NCI-H1436 treated with DMSO at 0.1 percent for 48 hours (cell line): ENCODE measurements at regions not wholly inside any gene's neighbourhood (a gene's known extent, or its start where the extent isn't known, plus 50 kb on each side); places are given as distances from the start of the nearest gene placed in this dataset.
"Not testable (repeated sequence)": the region's sequence is repeated elsewhere in the genome, so short reads cannot be mapped to it uniquely, and the experiment has no call there.

ENCODE experiments used
- DNase-seq: peaks from one replicate; lab custom pipeline; 2025; lab: John Stamatoyannopoulos, UW

DNA sequence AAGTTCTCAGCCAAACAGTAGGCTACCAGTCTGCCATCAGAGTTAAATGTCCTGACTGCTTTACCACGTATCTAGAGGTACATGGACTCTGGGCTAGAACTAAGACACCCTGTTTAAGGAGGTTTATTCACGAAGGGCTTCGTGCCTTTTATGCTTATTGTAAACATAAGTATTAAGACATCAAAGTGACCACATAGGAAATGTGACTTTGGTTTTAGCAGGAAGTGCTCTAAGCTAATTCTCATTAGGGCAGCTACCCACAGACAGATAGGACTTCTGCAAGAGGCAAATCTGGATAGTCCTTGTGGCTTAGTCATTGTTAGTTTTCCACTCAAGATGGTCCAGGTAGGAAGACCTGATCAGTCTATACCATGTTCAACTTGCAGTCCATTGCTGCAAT is 233.3 kb upstream of the MGAT5 start:
- no peak for DNase-seq

DNA sequence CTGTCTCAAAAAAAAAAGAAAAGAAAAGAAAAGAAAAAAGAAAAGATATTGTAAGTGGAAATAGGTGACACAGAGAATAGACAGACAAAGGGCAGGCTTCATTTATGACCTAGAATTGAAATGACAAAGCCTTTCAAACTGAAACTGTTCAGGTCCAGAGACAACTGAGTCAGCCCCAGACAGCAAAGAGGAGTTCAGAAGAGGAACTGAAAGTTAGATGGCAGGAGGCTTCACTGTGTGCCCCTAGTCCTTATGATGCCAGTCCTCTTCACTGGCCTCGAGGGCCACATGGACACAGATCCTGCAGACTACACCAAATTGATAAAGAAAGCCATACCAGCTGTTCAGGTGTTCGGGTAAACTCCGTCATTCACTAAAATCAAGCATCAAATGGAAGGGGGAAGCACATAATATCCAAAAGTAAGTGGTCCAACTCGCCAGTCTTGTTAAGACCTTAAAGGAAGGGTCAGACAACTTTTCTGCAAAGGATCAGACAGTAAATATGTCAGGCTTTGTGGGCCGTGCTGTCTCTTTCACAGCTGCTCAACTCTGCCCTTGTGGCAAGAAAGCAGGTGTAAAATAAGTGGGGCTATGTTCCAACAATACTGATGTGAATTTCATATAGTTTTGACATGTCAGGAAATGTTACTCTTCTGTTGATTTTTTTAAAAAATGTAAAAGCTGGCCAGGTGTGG is 231.9 kb upstream of the MGAT5 start:
- no peak for DNase-seq

DNA sequence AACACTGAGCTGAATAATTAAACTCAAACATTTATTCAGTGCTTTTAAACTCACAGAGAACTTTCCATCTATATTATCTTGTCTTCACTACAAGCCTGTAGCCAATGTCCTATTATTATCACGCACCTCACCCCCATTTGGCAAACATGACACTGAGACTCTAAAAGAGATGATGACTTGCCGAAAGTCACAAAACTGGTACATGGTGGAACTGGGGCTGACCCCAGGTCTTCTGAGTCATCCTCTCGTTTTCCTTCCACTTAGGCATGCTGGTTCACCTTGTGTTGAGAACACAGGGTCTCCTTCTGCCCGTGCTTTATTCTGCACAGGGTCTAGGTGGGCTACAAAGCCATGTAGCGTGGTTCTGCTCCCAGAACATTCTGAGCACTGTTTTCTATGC is 230.0 kb upstream of the MGAT5 start:
- no peak for DNase-seq

DNA sequence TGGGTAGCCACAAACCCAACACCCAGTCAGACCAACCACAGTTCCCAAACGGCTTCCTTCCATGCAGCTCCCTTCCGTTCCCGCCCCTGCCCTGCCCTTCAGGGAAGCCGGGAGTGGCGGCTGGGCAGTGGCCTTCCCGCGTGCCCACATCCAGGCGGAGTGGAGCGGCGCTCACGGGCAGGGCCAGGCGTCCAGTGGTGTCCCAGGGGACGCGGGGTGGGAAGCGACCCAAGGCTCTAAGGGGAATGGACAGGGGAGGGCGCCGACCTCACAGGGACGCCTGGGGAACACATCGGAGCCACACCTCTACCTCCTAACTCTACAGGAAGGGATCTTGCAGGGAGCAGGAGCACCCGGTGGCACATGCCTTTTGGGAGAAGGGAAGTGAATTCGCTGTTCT is 225.9 kb upstream of the MGAT5 start:
- no peak for DNase-seq

DNA sequence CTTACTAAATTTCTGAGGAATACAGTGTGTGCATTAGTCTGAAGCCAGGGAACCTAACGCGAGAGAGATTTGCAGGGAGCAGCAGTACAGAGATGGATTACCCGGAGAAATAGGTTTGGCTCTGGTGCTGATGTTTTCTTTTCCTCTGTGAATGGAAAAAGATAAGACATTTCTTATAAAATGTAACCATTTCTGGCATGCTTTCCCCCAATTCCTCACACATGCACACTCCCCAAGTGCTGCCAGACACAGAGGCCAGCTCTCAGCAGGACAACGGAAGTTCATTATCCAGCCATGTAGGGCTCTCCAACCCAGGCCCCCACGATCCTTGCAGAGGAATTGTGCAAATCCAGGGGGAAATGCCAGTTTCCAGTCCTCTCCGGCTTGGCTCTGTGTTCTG is 224.5 kb upstream of the MGAT5 start:
- no peak for DNase-seq

DNA sequence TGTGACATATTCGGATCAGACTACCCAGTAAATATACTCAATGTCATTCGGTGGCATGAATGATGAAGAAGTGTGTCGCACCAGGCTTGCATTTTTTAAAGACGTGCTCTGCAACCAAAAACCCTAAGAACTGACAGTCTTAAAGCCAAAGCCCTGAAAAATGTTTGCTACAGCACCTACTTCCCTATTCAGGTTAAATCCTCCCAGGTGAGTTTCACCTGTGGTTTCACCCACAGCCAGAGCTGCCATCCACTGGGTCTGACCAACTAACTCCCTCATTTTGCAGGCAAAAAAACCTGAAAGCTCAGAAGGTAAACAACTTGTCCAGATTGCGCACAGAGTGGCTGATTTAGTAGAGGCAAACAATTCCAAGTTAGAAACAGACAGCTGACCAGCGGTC is 222.3 kb upstream of the MGAT5 start:
- no peak for DNase-seq

DNA sequence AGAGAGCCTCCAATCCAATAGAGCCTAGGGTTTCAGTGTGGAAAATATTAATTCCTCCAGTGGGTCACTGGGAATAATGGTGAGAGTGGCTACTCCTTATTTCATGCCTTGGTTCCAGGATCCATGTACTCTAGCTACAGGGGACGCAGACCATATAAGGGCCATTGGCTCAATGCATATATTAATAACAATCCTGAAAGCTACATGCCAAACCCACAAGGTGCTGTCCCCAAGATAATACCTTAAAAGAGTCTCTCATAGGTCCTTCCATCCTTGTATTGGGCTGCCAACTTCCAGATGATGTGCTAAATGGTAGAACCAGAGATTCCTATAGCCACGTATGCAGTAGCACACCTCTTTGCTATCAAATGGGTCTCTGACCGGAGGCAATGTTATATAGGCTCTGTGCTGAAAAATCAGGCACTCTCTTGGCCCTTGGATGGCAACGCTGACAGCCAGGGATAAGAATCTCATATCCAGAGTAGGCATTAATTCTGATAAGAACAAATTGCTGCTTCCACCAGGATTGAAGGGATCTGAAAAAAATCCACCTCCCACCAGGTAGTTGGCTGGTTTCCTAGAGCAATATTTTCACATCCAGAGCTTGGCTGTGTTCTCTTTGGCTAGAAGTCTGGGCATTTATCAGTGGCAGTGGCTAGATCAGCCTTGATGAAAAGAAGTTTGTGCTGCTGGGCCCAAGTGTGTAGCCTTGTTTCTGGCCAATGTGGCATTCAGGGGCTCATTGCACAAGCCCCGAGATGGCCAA is 218.1 kb upstream of the MGAT5 start:
- DNase-seq, result no peak

DNA sequence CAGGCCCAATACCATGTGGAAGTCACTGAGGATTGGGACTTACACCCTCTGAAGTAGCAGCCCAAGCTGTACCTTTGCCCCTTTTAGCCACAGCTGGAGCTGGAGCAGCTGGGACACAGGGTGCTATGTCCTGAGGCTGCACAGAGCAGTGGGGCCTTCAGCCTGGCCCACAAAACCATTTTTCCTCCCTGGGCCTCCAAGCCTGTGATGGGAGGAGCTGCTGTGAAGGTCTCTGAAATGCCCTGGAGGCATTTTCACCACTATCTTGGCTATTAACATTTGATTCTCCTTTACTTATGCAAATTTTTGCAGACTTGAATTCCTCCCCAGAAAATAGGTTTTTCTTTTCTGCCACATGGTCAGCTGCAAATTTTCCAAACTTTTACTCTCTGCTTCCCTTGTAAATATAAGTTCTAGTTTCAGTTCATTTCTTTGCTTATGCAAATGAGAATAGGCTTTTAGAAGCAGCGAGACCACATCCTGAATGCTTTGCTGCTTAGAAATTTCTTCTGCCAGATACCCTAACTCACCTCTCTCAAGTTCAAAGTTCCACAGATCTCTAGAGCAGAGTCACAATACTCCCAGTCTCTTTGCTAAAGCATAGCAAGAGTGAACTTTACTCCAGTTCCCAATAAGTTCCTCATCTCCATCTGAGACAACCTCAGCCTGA is 213.8 kb upstream of the MGAT5 start:
- DNase-seq, result no peak

DNA sequence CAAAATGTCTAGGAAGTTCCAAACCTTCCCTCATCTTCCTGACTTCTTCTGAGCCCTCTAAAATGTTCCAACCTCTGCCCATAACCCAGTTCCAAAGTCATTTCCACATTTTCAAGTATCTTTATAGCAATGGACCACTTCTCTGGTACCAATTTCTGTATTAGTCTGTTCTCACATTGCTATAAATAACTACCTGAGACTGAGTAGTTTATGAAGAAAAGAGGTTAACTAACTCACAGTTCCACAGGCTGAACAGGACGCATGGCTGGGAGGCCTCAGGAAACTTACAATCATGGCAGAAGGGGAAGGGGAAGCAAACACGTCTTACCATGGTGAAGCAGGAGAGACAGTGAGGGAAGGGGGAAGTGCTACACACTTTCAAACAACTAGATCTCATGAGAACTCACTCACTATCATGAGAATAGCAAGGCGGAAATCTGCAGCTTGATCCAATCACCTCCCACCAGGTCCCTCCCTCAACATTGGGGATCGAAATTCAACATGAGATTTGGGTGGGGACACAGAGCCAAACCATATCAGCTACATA is 213.2 kb upstream of the MGAT5 start:
- not testable (repeated sequence) for DNase-seq

DNA sequence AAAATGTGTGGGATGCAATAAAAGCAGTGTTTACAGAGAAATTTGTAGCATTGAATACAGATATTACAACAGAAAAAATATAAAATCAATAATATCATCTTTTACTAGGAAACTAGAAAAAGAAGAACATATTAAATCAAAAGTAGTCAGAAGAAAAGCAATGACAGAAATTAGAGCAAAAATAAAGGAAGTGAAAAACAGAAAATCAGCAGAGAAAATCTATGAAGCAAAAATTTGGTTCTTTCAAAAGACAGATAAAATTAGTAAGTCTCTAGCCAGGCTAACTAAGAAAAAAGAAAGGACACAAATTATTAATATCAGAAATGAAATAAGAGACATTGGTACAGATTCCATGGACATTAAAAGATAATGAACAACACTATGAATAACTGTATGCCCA is 212.0 kb upstream of the MGAT5 start:
- DNase-seq, result no peak

DNA sequence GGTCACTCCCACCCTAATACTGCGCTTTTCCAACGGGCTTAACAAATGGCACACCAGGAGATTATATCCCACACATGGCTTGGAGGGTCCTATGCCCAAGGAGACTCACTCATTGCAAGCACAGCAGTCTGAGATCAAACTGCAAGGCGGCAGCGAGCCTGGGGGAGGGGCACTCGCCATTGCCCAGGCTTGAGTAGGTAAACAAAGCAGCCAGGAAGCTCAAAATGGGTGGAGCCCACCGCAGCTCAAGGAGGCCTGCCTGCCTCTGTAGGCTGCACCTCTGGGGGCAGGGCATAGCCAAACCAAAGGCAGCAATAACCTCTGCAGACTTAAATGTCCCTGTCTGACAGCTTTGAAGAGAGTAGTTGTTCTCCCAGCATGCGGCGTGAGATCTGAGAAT is 210.8 kb upstream of the MGAT5 start:
- DNase-seq, result not testable (repeated sequence)

DNA sequence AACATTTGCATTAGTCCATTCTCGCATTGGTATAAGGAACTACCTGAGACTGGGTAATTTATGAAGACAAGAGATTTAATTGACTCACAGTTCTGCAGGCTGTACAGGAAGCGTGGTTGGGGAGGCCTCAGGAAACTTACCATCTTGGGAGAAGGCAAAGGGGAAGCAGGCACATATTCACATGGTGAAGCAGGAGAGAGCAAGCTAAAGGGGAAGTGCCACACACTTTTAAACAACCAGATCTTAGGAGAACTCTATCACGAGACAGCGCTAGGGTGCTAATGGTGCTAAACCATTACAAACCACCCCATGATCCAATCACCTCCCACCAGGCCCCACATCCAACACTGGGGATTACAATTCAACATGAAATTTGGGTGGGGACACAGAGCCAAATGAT is 201.7 kb upstream of the MGAT5 start:
- DNase-seq, result no peak

DNA sequence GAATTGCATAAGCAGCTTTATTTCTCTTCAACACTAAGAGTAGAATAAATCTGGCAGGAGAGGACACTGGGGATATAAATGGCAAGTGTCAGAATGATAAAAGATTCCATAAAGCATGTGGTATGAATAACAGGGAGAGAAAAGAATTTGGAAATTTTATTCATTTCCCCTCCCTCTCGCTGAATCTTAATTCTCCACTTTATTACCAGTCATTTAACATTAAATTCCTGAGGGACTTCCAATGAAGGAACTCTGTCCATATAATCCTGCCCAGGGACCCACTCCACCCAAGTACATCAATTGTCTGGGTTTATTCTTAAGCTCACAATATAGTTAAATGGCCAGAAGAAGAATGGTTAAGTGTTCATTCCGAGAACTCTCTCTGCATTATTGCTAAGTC is 197.7 kb upstream of the MGAT5 start:
- DNase-seq, result no peak

DNA sequence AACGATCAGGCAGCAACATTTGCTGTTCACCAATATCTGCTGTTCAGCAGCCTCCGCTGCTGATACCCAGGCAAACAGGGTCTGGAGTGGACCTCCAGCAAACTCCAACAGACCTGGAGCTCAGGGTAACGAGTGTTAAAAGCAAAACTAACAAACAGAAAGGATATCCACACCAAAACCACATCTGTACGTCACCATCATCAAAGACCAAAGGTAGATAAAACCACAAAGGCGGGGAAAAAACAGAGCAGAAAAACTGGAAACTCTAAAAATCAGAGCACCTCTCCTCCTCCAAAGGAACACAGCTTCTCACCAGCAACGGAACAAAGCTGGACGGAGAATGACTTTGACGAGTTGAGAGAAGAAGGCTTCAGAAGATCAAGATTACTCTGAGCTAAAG is 192.8 kb upstream of the MGAT5 start:
- not testable (repeated sequence) for DNase-seq

DNA sequence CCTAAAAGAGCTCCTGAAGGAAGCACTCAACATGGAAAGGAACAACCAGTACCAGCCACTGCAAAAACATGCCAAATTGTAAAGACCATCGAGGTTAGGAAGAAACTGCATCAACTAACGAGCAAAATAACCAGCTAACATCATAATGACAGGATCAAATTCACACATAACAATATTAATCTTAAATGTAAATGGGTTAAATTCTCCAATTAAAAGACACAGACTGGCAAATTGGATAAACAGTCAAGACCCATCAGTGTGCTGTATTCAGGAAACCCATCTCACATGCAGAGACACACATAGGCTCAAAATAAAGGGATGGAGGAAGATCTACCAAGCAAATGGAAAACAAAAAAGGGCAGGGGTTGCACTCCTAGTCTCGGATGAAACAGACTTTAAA is 191.6 kb upstream of the MGAT5 start:
- not testable (repeated sequence) for DNase-seq

DNA sequence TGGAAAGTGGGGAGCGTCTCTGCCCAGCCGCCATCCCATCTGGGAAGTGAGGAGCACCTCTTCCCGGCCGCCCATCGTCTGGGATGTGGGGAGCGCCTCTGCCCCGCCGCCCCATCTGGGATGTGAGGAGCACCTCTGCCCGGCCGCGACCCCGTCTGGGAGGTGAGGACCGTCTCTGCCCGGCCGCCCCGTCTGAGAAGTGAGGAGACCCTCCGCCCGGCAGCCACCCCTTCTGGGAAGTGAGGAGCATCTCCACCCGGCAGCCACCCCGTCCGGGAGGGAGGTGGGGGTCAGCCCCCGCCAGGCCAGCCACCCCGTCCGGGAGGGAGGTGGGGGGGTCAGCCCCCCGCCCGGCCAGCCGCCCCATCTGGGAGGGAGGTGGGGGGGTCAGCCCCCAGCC is 190.0 kb upstream of the MGAT5 start:
- DNase-seq, result not testable (repeated sequence)

DNA sequence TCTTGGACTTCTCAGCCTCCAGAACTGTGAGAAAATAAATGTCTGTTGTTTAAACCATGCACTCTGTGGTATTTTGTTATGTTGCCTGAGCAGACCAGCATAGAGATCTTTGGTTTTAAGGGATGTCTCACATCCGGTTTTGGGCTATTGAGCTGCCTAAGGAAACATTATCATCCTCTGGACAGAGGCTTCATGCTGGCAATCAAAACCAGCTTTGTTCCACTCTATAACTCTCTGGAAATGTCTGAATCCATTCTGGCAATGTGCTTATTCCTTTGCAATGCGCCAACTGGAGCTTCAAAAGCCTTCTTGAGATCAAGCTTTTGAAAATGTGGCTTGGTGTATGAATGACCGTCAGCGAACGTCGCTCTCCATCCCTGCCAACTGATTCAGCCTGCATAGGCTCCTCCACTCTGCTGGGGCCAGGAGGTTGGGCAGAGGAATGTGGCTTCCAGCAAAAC is 183.6 kb upstream of the MGAT5 start:
- DNase-seq, result no peak

DNA sequence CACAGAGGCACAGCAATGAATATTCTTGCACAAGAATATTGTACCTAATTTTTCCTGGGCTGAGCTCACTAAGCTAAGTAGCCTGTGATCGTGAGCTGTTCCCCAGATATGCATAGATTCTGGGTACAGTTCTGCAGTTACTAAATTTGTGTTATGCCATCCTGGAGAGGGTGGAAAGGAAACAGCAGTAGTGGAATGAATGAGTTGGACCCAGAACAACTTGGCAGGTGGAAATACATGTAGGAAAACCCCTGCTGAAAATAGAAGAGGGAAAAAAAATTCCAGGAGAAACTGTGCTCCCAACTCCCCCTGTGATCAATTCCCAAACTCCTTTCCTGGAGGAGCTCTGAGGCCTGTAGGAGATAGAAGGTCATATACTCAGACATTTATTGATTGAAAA is 181.5 kb upstream of the MGAT5 start:
- no peak for DNase-seq

DNA sequence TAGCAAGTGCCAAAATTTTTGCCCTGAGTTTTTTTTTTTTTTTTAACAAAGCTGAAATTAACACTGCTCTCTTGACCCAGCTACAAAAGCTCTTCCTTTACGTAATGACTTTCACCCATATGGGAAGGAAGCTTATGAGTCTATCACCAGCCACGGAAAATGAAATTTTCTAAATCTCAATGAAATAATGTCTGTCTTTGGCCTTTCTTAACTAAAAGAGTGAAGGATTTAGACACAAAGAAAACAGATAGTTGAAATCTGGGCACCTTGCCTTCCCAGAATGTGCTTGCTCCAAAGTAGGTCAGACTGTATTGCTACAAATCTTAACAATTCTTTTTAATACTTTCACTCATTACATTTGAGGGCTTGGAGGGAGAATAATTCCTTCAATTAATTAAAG is 180.8 kb upstream of the MGAT5 start:
- DNase-seq, result no peak

DNA sequence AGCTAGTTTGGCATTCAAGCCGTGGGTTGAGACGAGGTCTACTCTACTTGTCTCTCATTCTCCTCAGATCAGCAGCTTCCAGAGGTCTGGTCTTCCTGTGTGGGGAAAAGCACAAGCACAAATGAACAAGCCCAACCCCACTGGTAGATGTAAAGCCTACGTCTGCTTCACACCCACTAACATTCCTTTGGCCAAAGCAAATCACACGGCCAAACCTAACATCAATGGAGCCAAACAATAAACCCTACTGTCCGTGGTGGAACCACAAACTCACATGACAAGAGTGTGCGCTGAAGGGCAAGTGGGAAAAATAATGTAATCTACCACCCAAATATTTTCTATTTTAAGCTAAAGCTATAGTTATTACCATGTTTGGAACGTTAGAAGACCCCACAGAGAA is 179.3 kb upstream of the MGAT5 start:
- no peak for DNase-seq

DNA sequence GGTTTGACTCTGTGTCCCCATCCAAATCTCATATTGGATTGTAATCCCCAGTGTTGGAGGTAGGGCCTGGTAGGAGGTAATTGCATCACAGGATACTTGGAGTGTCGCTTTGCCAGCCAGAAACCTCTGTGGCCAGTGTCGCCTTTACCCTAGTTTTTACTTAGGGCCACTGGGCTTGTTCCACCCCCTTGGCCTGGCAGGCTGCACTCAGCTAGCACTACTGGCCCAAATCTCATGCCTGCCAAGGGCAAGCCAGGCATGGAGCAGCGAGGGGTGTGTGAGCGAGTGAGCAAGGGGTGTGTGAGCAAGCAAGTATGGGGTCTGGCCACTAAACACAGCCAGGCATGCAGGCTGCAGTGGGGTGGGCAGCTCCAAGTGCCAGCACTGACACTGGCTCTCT is 178.7 kb upstream of the MGAT5 start:
- no peak for DNase-seq

DNA sequence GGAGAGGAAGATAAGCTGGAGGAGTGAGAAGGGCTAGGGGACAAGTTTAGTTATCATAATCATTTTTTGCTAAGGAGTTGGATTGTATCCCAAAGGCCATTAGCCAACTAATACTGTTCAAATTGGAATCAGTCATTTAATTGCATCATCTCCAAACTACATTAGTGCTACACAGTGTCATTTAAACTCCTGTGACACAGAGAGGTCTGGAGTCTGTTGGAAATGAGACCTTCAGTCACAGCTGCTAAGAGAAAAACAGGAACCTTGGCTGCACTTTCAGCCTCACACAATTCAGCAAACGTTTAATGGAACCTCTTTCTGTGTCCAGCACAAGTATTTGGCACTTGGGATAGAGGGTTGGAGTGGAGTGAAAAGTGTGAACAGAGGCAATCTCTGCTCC is 175.5 kb upstream of the MGAT5 start:
- no peak for DNase-seq

DNA sequence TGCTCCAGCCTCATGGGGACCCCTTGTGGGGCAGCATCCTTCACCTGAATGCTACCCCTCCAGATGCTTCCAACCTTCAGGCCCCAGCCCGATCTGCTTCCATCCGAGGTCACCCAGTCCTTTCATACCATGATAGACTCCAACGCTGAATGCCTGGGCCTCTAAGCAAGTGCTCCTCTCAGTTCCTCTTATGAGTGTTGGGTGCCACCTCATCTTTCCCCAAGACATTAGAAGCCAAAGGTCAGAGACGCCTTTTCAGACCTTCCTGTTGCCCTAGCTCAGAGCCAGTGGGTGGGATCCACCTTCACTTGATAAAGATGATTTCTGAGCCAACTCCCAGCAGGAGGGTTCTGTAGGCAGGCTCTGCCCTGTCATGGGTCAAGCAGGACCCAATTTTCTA is 174.5 kb upstream of the MGAT5 start:
- no peak for DNase-seq
